ENCODE measurements at regions not wholly inside any gene's neighbourhood (a gene's known extent, or its start where the extent isn't known, plus 50 kb on each side); places are given as distances from the start of the nearest gene placed in this dataset.

DNA sequence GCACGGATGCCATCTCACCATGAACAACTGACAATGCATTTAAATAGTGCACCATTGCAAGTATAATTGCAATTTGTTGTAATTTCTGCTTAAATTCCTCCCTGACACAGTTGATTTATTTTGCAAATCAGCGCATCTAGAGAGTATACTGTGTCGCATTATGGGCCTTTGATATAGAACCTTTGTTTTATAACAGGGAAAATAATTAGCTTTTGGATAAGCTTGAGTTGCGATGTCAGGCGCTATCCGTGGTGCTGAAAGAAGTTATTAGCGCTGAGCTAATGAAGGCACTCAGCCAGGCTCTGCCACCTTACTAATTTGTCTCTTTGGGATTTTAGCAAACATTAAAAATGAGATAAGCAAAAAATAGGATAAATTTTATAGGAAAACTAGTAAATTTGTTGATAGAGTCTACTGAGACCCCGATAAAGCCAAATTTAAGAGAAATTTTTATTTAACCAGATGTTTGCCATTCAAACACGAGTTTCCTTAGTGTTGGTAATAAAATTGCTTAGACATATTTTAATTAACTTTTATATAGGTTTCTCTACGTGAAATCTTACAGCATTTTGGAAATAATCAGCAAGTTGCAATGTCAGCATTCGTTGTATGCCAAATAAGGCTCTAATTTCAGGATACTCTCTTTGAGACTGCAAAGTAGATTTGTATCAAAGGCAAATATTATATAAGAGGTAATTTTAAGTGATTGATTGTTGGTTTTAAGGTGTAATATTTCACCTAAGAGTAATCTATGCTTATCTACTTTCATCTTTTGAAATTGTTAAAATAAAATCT, 355.5 kb downstream of the TLR4 start:
- peak; percentile 7 to 37 (median 30) for DNase-seq

DNA sequence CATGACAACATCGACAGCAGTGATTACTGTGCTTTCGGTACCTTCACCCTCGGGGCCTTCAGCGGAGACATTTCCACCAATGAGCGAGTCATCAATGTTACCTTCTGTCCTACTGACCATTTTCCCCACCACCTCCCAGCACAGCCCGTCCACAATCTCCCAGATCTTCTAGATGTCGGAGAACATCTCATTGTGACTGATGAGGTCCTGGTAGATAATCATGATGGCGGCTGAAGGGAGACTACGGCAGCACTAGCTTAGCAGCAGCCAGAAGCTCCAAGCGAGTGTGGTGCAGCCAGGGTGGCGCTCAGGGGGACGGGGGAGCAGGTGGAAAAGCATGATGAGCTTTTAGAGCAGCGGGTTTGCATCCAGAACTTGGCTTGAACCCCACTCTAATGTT, 379.0 kb downstream of the TLR4 start:
- no peak for DNase-seq

DNA sequence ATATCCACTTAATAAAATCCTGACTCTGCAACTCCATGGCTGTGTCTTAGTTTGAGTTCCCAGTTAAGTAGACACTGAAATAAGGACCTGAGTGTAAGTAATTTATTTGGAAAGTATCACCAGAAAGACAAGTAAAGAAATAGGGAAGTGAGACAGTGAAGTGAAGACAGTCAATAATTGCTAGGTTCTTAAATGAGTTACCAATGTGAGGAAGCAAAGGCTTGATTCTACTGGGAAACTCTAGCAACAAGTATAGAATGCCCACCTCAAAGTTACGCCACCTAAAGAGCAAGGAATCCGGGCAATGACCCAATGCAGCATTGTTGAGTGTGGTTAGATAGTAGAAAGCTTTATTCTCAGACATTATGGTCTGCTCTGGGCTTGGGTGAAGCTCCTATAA, 383.9 kb downstream of the TLR4 start:
- DNase-seq: no peak

DNA sequence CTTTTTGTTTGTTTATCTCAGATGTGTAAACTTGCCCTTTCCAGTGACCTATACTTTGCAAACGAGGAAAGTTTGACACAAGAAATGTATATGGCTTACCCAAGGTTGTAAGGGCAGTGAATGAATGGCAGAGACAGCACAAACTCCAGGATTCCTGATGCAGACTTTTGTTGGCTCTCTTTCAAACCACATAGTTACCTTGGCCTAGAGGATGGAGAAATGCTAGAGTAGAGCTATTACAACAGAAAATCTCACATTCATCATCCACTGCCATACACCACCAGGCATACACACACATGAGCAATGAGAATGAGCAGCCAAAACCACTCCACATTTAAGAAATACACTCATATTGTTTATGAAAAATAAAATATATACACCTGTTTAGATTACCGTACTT, 387.0 kb downstream of the TLR4 start:
- no peak for DNase-seq

DNA sequence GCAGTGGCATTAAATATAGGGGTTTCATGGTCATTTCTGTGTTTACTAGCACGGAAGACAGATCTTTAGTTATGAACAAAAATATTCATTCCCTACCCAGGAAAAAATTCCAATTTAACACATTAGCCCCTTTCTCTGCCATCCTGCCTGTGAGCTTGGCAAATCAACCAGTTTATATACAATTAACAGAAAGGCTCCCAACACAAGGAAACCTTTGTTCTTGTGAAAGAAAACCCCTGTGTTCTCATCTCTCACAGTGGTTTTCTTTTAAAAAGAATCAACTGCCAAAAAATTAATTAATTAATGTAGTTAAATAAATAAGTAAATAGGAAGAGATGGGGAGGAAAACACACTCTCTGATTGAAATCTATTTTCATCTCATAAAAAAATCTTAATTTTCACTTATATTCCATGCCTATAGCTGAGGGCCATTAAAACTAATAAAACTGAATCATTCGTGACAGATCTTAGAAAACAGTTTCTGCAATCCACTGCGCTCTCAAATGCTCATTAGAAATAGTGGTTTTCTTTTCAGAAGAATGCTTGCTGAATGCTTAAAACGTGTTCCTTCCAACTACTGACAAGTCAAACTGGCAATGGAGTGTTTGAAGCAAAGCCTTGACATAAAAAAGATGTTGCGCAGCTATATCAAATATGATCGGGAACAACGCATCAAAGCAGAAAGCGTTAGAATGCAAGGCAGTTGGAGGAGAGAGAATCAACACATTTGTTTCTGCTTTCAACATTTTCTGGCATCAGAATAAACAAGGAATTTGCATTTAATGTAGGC, 387.7 kb downstream of the TLR4 start:
- no peak for DNase-seq

DNA sequence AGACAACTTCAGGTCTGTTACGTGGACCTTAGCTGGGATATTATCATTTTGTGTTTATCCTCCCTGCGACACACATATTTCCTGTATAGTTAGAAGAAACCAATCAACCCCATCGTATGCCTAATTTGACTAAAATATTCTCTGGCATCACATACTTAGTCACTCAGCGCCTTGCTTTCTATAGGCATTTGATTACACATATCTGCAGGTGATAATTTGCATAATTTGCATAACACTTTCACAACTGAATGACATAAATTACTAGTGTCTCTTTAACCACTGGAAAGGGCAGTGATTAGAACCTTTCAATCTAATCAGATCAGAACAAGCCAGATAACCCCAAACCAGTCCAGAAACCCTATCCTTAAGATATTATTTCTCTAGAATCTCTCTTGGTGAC, 390.2 kb downstream of the TLR4 start:
- no peak for DNase-seq

DNA sequence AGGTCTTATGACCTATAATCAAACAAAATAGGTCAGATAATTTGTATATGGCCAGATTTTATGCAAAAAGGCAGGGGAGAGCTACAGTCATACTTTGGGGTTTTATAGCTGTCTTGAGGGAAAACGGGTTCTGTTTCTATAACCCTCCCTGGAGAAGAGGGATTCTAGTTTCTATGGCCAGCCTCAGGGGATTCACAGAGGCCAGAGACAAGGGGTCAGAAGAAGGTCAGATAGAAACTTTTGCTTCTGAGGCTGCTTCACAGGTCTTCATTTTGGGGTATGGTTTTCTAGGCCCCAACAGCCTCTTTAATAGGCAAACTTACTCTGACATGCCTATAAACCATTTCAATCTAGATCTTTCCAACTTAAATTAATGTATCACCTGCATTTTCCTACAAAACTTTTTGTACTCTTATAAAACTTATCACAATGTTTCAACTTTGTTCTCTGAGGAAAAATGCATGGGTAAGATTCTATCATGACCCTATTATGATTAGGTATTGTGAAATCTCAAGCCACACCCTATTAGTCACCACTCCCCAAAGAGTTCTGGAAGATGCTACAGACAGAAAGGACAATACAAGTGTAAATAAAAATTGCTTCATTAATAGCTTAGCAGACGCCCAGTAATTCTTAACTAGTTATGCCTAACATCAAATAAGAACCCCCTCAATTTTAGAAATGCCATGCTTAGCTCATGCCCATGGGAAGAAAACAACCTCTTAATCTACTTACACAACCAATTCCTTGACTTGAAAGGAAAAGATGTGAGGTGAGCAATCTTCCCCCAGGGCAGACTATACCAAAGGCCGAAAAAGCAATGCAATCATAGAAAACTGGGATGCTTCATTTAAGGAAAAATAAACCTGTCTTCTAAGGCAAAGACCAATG, 396.6 kb downstream of the TLR4 start:
- no peak for DNase-seq

DNA sequence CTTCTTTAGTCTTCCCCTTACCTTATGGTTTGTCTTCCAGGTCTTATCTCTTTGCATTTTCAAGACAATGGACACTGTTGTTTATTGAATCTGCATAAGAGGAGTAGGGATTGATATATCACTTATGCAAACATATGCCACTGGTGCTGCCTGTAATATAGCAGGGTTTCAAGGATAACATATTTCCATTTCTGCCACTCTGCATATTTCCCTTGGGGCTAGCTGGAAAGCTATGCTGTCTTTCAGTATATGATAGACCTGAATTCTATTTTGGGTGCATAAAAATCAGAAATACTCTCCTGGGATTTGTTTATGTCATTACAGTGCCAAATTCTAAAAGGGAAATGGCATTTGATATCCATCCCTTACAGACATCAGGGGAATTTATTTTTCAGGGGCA, 400.2 kb downstream of the TLR4 start:
- no peak for DNase-seq

DNA sequence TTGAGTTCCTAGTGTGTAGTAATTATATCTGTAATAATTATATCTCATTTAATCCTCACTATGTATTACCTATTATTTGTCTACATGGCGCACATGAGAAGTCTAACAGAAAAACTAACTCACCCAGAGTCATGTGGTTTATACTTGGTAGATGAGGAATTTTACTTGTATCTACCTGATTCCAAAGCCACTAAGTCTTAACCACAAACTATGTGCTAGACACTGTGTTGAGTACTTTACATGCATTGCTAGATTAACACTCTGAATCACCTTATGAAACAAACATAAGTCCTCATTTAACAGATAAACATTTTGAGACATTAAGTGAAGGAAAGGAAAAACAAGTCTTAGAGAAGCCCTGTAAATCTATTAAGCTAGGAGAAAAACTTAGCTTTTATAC, 404.8 kb downstream of the TLR4 start:
- DNase-seq: no peak

DNA sequence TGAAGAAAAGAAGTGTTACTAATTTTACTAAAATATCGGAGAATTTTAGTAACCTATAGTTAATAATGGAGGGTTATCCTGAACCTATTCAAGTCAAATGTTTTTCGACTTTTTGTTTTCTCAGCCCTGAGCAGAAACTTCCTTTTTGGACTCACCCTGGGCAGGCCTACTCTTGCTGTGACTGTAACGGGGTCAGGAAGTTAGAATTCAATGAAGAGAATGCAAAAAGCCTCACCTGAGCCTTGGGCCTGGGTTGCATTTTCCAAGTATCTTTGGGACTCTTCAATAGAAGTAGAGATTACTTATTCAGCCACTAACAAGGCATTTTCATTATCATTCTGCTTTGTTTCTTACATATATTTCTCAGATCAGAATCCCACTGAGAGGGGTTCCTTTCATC, 405.3 kb downstream of the TLR4 start:
- DNase-seq: no peak

DNA sequence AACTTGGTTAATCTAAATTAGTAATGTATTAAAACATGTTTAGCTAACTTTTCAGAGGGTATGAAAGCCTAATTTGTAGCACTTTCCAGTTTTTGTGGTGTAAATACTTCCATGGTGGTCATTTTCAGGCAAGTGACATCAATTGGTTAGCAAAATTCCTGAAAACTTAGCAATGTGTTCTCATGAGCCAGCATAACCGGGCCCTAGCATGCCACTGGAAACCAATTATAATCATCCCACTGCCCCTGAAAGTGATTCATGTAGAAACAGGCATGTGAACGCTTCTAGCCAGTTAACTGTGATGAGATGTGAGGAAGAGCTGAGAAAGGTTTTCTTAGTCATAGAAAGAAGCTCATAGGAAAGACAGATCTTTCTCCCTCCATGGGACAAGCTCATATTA, 417.2 kb downstream of the TLR4 start:
- no peak for DNase-seq

DNA sequence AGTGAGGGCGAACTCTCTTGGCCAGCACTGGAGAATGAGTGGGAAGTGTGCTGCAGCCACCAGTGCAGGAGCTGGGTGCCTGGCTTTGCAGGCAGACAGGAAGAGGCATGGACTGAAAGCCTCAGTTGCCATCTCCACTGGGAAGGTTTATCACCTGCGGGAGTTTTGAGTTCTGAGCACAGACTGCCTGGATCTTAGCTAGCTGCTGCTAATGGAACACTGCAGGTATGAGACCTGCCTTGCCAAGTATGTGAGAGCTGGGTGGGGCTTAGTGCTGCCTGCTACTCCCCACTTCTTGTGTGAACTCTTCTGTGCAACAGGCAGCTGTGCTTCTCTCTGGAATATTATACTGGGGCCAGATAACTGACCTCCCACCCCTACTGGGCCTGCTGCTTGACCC, 424.1 kb downstream of the TLR4 start:
- no peak for DNase-seq

DNA sequence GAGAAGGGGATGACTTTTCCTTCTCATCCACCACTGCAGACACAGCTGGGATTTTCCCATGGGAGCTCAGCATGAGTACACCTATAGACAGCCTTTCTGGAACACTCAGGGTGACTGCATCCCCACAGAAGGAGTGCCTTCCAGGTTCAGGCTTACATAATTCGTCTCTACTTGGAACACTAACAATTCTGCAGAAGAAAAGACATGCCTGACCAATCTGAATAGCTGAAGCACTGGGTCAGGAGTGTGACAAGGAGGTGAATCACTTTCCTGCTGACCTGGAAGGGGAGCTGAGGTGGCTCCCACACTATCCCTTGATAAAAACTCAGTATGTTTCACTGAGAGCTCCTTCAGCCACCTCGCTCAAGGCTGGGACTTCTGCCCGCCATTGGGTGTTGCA, 425.3 kb downstream of the TLR4 start:
- no peak for DNase-seq

DNA sequence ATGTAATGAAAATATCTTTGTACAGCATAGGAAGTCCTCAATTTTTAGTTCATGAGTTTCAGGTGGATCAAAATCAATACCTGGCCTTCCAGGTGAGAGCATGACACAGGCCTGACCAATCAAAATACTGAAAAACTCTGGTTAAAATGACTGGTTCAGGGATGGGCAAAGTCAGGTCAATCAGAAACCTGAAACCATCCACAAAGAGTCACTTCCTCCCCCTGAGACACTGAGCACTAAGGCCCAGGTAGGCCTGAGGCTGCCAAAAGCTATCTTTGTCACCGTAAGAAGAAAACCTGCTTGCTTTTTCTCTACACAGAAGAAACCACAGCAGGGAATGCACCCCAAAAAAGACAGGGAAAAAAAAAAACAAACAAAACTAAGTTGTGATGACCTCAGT, 444.8 kb downstream of the TLR4 start:
- no peak for DNase-seq

DNA sequence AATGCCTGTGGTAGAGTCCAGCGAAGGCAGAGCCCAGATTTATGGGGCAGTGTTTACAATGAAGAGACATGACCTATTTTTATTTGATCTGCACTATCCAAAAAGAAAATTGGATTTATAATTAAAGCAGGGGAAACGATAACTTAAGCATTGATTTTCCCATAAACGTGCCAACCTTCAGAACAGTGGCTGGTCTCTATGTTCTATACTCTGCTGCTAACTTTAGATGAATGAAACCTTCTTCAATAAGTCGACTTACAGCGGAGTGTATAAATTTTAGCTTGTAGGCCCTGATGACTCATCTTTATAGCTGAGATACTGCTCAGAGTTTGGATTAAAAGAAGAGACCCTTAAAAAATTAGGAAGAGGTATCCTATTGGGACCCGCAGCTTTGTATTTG, 452.6 kb downstream of the TLR4 start:
- no peak for DNase-seq

DNA sequence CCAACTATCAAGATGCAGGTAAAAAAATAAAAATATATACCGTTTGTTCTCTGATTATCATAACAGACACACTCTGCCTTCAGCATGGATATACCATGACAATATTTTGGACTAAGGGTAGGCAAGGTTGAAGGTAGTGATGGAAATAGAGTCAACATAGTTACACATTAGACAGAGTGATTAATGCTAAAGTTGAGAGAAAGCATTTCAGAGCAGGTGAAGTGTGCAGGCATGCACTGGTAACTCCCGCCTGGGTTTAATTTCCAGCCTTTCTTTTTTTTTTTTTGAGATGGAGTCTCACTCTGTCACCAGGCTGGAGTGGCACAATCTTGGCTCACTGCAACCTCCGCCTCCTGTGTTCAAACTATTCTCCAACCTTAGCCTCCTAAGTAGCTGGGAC, 458.5 kb downstream of the TLR4 start:
- no peak for DNase-seq

DNA sequence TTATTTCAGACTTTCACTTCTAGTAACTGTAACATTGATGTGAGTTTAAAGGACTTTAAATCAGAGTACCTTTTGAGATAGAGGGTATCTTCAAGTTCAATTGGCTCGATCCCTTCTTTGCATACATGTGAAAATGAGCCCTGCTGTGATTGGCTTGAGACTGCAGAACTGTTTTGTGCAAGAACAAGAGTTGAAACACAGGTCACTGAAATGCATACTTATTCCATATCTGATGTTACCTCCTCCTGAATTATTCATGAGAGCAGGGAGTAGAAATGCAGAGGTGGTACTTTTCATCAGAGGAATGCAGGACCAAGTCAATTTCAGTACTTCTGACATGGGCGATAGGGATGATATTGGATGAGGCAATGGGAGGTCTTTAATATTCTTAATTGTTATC, 459.5 kb downstream of the TLR4 start:
- no peak for DNase-seq

DNA sequence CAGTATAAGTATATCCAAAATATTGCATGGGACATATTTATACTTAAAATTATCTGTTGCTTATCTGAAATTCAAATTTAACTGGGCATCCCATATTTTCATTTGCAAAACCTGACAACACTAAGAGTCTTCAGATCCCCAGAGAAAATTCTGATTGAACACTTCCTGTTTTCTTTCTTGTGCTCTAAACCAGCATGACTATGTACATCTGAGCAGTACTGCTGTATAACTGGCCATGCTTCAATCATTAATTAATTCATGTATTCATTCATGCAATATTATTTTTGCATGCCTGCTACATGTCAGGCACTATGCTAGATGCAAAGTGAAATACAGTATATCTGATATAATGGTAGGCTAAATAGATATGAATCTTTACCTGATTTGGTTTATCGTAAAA, 461.2 kb downstream of the TLR4 start:
- DNase-seq: no peak

DNA sequence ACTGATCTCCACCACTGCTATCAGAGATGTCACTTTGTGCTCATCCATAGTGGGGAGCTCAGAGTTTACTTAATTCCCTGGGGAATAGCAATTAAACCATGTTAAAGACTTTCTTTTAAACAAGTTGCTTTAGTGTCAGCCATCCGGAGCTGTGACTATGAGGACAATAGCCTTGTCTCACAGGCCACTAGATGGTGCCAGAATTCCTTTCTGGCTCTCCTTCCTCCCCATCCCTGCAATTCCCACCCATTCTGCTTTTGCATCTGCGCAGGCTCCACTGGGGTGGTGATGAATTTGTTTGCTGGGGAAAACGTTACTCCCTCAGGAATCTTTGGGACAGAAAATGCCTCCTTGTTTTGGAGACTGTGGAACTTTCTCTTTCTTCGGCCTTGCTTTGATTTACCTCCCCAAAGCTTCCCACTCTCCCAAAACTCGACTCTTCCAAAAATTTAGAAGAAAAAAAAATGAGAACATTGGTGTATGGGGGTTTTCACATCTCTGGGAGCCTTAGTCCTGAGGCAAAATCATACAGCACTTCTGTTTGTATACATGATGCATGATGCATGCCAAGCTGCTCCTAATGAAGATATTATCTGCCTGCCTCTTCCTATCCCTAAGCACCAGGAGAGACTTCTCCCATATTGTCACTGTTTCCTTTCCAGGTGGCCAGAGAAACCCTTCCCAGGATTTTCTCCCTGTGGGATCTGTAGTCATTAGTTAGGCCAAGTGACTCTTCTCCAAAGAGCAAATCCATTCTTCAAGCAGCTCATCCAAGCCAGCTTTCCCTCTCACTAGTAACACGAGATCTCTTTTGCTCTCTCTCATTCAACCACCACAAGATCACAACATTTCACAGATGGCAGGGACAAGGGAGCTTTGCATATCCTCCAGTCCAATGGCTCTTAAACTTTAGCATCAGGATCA, 466.1 kb downstream of the TLR4 start:
- DNase-seq: peak; percentile 30 to 78 (median 59)

DNA sequence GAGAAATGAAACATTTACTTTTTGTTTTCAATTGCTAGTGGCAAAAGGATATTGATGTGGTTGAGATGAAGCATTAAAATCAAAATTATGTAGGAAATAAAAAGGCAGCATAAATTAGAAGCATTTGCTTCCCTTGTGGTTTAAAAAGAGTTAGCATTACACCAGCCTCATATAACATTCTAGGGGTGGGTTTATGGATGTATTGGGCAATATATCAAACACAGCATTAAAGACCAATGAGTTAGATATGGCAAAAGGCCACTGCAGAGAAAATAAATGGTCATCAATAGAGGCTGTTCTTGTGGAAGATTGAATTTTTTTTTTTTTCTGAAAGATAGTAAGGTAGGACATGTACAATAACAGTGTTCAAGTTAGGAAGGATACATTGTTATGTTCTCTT, 473.0 kb downstream of the TLR4 start:
- DNase-seq: no peak

DNA sequence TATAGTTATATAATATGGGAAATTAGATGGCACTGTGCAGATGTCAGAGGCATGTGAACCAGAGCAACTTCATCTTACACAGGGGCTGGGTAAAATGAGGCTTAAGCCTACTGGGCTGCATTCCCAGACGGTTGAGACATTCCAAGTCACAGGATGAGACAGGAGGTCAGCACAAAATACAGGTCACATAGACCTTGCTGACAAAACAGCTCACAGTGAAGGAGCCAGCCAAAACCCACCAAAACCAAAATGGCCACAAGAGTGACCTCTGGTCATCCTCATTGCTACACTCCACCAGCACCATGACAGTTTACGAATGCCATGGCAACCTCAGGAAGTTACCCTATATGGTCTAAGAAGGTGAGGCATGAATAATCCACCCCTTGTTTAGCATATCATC, 479.4 kb downstream of the TLR4 start:
- no peak for DNase-seq

Measured in muscle of back (tissue), 3 donors.